ENCODE measurements at regions not wholly inside any gene's neighbourhood (a gene's known extent, or its start where the extent isn't known, plus 50 kb on each side); places are given as distances from the start of the nearest gene placed in this dataset.
"Not testable (repeated sequence)": the region's sequence is repeated elsewhere in the genome, so short reads cannot be mapped to it uniquely, and the experiment has no call there.

DNA sequence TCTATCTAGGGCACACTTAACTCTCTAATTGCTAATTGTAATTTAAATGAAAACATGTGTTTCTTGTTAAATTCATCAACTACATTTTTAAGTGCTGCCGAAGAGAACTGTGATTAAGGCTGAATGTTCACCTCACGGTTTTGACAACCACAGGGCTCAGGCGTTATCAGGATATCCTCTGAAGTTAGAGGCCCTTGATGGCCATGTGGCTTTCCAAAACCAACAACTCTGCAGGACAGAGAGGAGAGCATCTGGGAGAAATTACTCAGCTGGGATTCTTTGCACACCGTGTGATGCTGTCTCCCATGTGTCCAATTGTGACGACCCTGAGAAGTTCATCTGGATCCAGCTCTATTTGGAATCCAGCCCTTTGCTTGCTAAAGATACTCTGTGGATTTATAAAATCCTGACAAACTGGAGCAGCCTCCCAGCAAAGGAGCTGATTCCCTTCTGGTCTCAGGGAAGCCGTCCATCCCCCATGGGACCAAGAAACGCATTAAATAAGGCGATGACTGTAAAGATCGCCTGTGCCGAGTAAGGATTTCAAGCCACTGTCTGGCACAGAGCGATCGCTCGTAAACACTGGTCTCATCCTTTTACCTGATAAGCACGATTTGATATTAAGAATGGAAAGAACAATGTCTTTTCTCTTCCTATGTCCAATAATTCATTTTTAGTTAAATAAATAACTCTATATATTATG lies 401.1 kb downstream of the CD83 start:
- no peak for DNase-seq (ENCODE audit: low spot score)

DNA sequence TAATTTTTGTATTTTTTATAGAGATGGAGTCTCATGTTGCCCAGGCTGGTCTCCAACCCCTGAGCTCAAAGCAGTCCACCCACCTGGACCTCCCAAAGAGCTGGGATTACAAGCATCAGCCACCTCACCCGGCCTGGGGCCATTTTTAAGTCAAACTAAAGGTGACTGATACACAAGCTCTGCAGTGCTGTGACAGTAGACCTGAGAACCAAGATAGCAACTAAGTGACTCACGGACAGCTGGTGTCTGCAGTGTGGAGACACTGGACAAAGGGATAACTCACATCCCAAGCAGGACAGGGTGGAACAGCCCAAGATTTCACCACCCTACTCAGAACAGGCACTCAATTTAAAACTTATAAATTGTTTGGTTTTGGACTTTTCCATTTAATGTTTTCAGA lies 402.5 kb downstream of the CD83 start:
- DNase-seq (ENCODE audit: low spot score) = no peak

DNA sequence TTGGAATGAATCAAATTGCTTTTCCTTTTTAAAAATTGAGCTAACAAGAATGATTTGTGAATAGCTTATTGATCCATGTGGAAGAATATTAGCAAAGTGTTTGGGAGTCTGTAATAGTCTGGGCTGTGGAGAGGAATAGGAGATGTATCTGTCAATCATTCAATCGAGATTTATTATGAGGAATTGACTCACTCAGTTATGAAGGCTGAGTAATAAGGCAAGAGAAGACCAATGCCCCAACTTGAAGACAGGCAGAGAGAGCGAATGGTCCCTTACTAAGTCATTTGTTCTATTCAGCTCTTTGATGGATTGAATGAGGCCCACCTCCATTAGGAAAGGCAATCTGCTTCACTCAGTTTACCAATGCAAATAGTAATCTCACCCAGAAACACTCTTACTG lies 403.0 kb downstream of the CD83 start:
- DNase-seq (ENCODE audit: low spot score) = no peak

DNA sequence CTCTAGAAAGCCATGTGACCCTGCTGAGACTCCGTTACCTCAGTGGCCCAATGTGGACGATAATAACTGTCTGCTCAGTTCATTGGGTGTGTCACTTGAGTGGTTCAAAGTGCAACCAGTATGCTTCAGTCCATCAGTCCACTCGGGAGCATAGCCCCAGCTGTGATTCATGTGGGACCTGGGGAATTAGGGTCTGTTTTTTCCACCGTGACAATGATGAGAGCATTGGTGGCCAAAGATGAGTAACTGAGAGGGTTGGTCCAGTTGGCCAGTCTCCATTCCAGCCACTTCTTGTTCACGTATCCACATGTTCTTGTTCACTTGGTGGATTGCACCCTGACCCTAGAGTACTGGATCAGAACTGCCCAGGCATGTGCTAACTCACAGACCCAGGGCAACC lies 403.6 kb downstream of the CD83 start:
- no peak for DNase-seq (ENCODE audit: low spot score)

DNA sequence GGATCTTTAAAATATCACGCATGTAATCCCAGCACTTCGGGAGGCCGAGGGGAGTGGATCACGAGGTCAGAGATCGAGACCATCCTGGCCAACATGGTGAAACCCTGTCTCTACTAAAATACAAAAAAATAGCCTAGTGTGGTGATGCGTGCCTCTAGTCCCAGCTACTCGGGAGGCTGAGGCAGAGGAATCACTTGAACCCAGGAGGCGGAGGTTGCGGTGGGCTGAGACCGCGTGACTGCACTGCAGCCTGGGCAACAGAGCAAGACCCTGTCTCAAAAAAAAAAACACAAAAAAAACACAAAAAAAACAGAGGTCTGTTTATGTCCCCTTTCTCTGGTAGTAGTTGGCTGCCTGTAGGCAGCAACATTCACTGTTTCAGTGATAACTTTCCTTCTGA lies 404.3 kb downstream of the CD83 start:
- DNase-seq (ENCODE audit: low spot score) = not testable (repeated sequence)

DNA sequence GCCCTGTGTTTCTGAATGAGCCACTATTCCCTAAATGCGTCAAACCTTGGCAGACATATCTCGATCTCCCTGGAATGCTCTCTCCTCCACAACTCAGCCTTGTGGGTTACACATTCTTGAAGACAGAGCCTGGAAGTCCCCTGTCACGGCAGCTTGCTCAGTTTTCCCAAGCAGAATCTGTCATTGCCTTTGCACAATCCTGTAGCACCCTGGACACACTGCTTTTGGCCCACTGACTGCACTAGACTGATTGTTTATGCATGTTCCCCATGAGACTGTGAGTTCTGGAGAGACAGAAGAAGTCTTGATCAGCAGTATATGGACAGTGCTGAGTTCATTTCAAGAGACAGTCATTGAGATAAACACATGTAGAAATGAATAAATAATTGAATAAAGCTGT lies 406.7 kb downstream of the CD83 start:
- no peak for DNase-seq (ENCODE audit: low spot score)

DNA sequence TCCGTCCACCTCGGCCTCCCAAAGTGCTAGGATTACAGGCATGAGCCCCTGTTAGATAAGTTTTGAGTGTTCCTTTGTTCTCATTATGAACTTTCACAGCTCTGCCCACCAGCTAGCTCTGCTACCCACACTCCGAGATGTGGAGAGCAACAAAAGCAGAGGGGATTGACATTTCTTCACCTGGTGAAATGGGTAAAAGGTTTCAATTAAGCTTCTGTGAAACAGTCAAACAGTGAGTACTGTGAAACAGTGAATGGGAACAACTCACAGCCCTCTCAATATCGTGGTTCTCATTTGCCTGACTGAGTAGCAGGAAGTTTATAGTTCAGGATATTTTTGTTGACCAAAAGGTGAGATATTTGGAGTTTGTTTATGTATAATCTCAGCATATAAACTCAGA lies 412.8 kb downstream of the CD83 start:
- DNase-seq (ENCODE audit: low spot score) = no peak

DNA sequence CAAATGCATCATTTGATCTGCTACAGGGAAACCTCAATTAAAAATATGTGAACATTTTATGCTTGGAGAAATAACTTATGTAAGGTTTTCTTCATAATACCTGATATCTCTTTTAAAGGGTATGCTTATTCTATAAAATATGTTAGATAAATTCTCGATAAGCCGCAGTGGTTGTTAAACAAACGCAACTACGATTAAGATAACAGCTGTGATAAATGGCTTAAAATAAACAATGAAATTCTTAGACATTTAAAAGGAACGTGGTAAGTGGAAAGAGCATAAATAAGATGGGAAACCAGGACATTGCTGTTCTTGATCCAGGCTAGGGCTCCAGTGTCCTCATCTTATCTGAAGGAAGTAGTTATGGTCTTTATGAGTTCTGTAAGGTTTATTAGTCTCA lies 415.9 kb downstream of the CD83 start:
- DNase-seq (ENCODE audit: low spot score) = no peak

DNA sequence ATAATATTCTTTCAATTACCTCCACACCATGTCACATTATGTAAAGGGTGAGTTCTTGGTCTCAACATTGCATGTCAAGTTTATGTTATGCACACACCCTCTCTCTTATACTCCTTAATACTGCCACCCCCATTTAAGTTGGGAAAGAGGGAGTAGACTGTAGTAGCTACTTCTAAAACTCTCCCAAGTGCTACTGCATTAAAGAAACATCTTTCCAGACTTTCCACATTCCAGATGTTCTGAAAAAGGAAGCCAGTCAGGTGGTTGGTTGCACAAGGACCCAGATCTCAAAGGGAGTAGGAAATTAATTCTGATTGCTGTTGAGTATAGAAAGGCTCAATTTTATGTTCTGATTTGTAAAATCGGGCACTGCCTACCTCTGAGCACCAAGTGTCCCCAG lies 419.5 kb downstream of the CD83 start:
- DNase-seq (ENCODE audit: low spot score) = no peak

DNA sequence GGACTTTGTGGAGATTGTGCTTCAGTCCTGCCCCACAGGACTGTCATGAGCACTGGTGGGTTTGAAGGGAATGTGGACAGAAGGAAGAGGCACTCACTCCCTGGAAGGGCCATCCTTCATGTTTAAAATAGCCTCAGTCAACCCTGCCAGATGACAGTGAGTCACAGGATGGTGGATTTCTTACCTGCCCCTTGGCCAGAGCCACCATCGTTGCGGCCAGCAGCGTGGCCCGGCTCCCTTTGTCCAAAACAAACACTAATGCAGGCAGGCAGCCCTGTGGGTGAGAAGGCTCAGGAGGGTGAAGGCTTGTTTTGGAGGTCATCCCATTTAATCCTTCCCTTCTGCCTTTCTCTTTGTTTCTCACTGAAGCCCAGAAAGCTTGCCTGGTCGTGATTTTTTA lies 422.7 kb downstream of the CD83 start:
- DNase-seq (ENCODE audit: low spot score) = no peak

DNA sequence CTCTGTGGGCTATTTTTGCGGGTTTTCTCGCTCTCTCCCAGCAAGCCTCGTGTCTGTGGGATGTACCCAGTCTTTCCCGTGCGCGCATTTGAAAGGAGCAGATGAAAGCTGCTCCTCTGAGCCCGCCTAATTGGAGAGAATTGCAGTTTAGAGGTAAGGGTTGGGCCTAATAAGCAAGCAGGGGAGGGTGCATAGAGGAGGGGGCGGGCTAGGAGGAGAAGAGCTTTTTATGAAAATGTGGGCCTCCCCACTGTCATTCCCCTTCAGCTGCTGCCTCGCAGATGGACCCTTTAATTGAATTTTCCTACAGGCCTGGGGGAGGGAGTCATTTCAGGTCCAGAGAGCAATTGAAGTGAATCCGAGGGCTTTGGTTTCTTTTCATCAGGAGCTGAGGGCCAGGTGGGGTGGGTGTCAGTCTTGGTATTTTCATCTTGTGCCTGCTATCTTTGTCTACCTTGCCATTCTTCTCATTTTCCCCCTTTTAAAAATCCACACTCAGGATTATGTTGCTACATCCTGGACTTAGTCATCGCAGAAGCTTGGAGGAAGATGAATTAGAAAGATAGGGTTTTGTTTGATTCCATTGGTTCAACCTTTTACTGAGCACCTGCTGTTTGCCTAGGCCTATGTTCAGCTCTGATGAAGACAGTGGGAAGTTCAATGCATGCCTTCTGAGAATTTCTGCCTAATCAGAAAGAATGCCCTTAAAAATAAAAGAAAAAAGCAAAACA lies 423.4 kb downstream of the CD83 start:
- DNase-seq (ENCODE audit: low spot score) = no peak

DNA sequence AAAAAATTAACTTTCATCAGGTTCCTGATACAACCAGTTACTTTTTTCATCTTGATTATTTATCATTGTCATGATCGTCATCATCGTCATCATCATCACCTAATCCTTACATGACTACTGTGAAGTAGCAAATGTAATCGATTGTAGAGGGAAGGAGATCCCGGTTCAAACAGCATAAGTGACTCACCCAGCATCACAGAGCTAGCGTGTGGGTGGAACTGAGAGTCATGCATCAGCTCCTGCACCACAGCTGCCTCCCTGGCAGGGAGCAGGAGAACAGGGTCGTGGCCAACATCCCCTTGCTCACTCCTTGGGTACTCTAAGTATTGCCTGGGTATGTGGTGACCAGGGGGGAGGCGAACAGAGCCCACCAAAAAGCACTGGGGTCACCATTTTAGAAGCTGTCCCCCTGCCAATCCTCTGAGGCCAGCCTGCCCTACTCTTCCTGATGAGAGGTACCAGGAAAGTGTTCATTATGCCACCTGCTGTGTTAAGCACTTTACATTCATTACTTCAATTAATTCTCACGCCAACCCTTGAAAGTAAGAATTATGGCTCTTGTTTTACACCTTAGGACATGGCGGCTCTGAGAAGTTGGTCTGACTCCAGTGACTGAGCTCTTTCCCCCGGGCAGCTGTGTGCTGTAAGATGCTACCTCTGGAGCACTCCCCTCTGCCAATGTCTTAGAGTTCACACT lies 425.2 kb downstream of the CD83 start:
- peak; percentile 69 for DNase-seq (ENCODE audit: low spot score)

DNA sequence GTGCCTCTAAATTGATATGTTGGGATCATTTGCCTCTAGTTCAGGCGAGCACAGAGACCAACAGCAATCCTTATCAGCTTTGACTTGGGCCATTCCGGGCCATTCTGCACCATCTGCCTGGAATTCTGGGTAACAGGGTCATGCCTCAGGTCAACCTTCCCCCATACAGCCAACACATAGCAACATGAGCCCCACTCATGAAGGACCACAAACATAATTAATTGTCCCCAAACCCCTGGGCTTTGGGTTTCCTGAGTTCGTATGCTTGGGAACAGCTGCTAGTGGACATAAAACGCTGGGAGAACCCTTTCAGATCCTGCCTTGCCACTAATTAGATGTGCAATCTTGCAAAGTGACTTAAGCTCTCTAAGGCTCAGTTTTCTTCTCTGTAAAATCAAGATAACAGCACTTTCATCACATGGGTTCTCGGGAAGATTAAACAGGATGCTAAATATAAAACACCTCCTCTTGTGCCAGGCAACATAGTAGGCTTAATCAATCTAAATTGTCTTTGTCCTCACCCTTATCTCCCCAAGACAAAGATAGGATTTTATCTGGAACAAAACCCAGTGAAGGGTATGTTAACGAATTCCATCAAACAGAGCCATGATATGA lies 426.5 kb downstream of the CD83 start:
- no peak for DNase-seq (ENCODE audit: low spot score)

DNA sequence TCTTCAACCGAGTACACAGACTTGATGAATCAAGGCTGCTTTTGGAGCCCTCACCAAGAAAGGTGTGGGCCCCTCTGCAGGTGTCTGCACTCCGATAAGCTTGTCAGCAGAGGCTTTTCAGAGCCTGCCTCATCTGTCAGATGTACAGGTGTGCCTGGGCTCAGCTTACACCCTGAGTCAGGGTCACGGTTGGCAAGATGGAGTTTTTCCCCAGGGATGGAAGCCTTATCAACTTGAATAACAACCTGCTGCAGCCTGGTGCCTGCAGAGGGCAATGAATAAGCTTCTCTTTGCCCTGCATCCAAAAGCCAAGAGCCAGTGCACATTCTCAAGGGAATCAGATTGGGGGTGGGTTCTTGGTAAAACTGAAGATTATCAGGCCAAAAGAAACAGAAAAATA lies 427.1 kb downstream of the CD83 start:
- DNase-seq (ENCODE audit: low spot score) = no peak

DNA sequence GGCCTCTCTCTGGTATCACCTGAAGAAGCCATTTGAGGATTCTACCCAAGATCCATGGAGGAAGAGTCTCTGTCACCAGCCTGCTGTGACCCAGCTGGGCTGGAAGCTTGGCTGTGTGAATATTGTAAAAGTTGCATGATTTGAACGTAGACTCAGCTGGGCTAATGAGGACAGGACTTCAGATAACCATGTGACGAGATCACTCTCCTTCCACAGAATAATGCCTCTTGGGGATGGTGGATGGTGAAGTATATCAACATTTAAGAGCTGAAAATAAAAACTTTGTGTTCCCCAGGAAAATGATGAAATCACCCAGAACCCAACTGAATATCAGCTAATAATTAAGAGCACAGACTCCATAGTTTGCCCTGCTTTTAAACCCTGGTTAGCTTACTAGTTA lies 427.9 kb downstream of the CD83 start:
- no peak for DNase-seq (ENCODE audit: low spot score)

DNA sequence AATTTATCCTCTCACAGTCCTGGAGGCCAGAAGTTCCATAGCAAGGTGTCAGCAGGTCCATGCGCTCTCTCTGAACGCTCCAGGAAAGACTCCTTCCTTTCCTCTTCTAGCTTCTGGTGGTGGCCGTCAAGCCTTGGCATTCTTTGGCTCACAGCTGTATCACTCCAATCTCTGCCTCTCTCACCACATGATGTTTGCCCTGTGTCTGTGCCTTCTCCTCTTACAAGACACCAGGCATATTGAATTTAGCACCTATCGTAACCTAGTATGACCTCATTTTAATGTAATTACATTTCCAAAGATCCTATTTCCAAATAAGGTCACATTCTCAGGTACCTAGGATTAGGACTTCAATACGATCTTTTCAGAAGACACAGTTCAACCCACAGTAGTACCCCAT lies 428.5 kb downstream of the CD83 start:
- no peak for DNase-seq (ENCODE audit: low spot score)

DNA sequence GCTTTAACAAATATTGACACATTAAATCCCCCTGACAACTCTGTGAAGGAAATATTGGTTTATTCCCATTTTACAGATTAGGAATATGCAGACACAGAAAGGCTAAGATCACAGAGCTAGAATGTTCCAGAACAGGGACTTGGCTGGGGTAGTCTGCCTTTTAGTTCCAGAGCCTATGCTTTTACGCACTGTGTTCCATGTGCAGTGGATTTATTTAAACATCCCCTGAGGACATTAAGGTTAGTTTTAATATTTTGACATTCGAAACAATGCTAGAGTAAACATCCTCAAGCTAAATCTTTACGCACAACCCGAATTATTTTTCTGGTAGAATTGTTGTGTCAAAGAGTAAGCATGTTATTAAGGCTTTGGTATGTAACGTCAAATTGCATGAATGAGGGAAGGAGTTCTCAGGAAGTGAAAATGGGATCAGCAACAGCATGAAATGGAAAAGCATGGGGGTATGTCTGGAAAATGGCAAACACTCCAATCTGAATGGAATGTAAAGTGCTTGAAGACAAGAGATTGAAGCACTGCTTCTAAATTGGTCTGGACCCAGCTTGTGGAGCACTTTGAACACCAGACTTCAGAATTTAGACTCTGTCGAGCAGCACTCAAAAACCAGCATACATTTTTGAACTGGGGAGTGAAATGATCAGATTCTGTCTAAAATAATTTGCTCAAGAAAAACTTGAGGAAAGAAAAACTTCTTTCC lies 429.9 kb downstream of the CD83 start:
- no peak for DNase-seq (ENCODE audit: low spot score)

DNA sequence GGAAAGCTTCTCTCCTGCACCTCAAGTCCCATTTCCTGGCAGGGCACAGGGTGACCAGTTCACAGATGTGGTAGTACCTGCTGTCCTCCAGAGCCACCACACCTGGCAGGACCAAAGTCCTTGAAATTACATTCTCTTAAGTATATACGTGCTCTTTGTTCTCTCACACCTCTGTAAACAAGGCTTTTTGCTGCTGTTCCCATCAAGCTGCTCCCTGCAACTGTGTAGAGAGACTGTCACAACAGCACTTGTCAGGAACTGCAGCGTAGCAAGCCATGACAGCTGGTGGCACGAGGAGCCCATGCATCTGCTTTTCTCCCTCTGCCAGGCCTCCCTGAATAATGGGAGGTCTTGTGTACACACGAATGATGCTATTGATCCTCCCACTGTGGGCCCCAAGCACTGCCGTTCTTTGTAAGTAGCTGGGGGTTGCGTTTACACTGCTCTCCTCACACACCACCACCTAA lies 431.8 kb downstream of the CD83 start:
- DNase-seq (ENCODE audit: low spot score) = no peak

DNA sequence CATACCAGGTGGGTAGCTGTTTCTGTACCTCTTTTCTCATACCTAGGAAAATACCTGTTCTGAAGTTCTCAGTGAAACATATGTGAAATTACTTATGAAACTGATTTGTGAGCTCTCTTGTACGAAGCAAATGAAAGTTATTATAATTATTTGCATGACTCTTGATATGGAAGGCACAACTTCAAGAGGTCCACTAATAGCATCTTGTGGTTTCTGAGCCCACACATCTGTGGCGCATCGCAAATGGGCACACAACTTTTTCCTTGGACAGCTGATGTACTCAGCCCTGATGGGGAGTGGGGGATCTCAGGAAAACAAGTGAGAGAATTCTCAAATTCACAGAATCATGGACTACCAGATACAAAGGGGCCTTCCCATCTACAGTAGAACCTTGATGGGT lies 432.3 kb downstream of the CD83 start:
- DNase-seq (ENCODE audit: low spot score) = no peak

DNA sequence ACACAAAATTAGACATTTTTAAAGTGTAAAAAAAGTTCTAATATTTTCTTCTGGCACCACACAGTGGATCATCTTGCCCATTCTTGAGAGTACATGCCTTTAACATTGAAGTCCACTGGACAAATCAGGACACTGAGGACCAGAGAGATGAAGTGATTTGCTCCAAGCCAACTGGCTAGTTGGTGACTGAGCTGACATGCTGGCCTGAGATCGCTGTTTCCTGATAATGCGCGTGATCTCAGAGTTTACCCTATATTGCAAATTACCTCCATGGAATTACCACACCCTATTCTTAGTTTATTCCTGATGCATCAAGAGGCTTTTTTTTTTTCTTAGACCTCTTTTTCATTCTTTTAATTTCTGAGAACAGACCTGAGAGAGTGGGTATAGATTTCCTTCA lies 432.8 kb downstream of the CD83 start:
- DNase-seq (ENCODE audit: low spot score) = no peak

DNA sequence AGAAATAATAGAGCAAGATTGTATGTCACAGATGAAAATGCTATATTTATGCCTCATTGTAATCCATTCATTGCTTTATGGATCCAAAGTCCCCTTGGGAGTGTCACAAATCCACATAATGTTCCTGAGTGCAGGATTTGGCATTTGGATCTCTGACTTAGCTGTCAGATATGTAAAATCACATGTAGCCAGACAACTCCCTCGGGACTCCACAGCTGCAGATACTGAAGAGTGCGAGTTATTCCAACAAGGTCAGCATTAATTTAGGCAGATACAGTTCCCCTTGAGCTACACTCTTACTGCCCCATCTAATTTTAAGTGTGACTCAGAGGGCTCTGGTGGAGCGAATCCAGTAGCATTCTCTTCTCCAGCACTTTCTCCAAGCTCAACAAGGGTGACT lies 433.2 kb downstream of the CD83 start:
- no peak for DNase-seq (ENCODE audit: low spot score)

DNA sequence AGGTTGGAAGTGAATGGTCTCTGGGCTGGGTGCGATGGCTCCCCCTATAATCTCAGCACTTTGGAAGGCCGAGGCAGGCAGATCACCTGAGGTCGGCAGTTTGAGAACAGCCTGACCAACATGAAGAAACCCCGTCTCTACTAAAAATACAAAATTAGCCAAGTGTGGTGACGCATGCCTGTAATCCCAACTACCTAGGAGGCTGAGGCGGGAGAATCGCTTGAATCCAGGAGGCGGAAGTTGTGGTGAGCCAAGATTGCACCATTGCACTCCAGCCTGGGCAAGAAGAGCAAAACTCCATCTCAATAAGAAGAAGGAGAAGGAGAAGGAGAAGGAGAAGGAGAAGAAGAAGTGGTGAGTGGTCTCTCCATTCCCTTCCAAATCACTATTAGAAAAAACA lies 434.0 kb downstream of the CD83 start:
- not testable (repeated sequence) for DNase-seq (ENCODE audit: low spot score)

All from putamen (tissue), 1 donor.